Stomach (tissue), 4 donors: ENCODE measurements at regions not wholly inside any gene's neighbourhood (a gene's known extent, or its start where the extent isn't known, plus 50 kb on each side); places are given as distances from the start of the nearest gene placed in this dataset.

Experiments used
- CTCF ChIP-seq, 7 experiments: fragments of 450-650 bp in 4 of 7; fragments of 200-600 bp in 3 of 7; sonication (generic) in 3 of 7; IDR thresholded peaks; one replicate each; pipeline ENCODE4 v1.5.1; 2016 to 2019; ENCODE audit warnings: antibody characterized with exemption in 7 of 7, control low read depth in 2 of 7, mild to moderate bottlenecking in 1 of 7
- EP300 ChIP-seq: sonication (generic); formaldehyde crosslinking; IDR thresholded peaks from one replicate; pipeline ENCODE4 v1.6.1; 2017; ENCODE audit warnings: antibody characterized with exemption
- POLR2A ChIP-seq, 4 donors: fragments of 450-650 bp; IDR thresholded peaks; one replicate each; pipeline ENCODE4 v1.6.1; 2016; ENCODE audit warnings: antibody characterized with exemption in 4 of 4, control low read depth in 2 of 4, mild to moderate bottlenecking in 1 of 4, moderate library complexity in 1 of 4
- POLR2AphosphoS5 ChIP-seq, 3 donors: sonication (generic); formaldehyde crosslinking; IDR thresholded peaks; one replicate each; pipeline ENCODE4 v1.6.1; 2016; ENCODE audit warnings: antibody characterized with exemption in 3 of 3

DNA sequence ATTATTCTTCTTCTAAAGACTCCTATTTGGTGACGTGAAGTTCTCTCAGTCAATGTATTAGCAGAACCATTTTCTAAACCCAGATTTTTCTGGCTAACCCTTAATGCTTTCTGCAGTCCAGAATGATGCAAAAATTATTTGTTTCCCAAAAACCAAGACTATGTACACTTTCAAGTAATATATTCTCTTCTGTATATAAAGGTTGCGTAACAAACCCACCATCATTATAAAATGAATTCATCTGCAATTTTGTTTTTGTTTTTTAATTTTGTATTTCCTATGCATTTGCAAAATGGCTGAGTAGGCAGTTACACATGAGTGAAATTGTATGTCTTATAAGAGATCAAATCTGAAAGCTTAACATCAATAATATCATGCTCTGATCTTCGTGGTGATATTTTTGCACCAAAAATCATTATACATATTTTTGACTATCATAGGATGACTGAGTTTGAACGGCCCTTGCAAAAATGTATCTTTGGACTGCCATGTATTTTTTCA, 593.6 kb downstream of the ZIC1 start:
- TF ChIP-seq CTCF (IDR thresholded peaks at IDR 0.05) (no peak), POLR2AphosphoS5 (IDR thresholded peaks at IDR 0.05) (no peak), EP300 (no peak), POLR2A (IDR thresholded peaks at IDR 0.05) (no peak)
